Panc1 (cell line): ENCODE measurements at regions not wholly inside any gene's neighbourhood (a gene's known extent, or its start where the extent isn't known, plus 50 kb on each side); places are given as distances from the start of the nearest gene placed in this dataset.

ENCODE experiments used
- CTCF ChIP-seq: fragments of 450-650 bp; IDR thresholded peaks from 2 replicates; pipeline ENCODE4 v1.5.1; 2017; ENCODE audit warnings: mild to moderate bottlenecking
- SIN3A ChIP-seq: IDR thresholded peaks from 2 replicates; pipeline ENCODE4 v1.6.1; 2012; ENCODE audit warnings: low read depth, mild to moderate bottlenecking, low read length, moderate library complexity, borderline replicate concordance; ENCODE audit not compliant: insufficient read depth
- TF ChIP-seq, protein P1 (sequence below), 2 experiments: IDR thresholded peaks; 2 replicates each; pipeline ENCODE4 v1.6.1; 2011 to 2012; ENCODE audit warnings: low read depth in 2 of 2, control low read depth in 1 of 2, low read length in 1 of 2, mild to moderate bottlenecking in 1 of 2, moderate library complexity in 1 of 2; ENCODE audit not compliant: insufficient read depth in 1 of 2

DNA sequence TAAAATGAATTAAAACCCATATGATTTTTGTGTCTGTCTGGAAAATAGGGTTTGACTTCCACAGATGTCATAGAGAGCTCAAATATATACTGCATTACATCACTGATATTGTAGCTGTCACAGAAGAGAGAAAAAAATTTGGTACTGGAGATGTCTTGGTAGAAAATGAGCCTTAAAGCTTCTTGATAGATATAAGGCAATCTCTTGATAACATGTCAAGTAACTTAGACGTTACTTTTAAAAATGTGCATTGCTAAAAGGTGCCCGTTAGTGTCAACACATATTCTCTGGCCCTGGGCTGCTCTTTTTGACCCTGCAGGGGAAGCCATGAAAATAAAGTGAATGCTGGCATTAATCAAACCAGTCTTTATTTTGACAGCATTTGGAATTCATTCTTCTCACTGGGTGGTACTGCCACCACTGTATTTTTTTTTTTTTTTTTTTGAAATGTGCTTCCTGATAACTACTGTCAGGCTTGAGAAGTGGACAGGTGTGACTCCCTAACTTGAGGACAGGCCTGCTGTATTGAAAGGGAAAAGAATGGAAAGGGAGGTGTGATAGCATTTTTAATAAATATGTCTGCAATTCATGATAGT is 53.0 kb upstream of the RAPGEF2 start:
- TF ChIP-seq, protein P1, sequence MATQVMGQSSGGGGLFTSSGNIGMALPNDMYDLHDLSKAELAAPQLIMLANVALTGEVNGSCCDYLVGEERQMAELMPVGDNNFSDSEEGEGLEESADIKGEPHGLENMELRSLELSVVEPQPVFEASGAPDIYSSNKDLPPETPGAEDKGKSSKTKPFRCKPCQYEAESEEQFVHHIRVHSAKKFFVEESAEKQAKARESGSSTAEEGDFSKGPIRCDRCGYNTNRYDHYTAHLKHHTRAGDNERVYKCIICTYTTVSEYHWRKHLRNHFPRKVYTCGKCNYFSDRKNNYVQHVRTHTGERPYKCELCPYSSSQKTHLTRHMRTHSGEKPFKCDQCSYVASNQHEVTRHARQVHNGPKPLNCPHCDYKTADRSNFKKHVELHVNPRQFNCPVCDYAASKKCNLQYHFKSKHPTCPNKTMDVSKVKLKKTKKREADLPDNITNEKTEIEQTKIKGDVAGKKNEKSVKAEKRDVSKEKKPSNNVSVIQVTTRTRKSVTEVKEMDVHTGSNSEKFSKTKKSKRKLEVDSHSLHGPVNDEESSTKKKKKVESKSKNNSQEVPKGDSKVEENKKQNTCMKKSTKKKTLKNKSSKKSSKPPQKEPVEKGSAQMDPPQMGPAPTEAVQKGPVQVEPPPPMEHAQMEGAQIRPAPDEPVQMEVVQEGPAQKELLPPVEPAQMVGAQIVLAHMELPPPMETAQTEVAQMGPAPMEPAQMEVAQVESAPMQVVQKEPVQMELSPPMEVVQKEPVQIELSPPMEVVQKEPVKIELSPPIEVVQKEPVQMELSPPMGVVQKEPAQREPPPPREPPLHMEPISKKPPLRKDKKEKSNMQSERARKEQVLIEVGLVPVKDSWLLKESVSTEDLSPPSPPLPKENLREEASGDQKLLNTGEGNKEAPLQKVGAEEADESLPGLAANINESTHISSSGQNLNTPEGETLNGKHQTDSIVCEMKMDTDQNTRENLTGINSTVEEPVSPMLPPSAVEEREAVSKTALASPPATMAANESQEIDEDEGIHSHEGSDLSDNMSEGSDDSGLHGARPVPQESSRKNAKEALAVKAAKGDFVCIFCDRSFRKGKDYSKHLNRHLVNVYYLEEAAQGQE (IDR thresholded peaks at IDR 0.05; ENCODE audit: insufficient read depth in 1 of 2, low read depth in 2 of 2, low read length in 1 of 2): no peak
- TF ChIP-seq CTCF: no peak
- TF ChIP-seq SIN3A: no peak
